Left lobe of liver (tissue), 2 donors: ENCODE measurements at regions not wholly inside any gene's neighbourhood (a gene's known extent, or its start where the extent isn't known, plus 50 kb on each side); places are given as distances from the start of the nearest gene placed in this dataset.
"Not testable (repeated sequence)": the region's sequence is repeated elsewhere in the genome, so short reads cannot be mapped to it uniquely, and the experiment has no call there.

Experiments used
- ATAC-seq: fragments of 200-7000 bp; cut with Tn5 transposase; one replicate; pipeline ENCODE4 v1.9.1; 2020; ENCODE audit warnings: mild to moderate bottlenecking, moderate library complexity
- DNase-seq: peaks from one replicate; pipeline ENCODE4 v3.0.0-alpha.2; 2020; ENCODE audit warnings: low spot score
- donor health status: DM: no; HTN: no; CAD: no; lungs with moderate emphysema.
- donor health status: DM: no; HTN: yes; CAD: no.

GRCh38 chrY:10958122-10958521 lies 1430.4 kb downstream of the TSPY10 start:
- DNase-seq, ATAC-seq: not testable (repeated sequence)

DNA sequence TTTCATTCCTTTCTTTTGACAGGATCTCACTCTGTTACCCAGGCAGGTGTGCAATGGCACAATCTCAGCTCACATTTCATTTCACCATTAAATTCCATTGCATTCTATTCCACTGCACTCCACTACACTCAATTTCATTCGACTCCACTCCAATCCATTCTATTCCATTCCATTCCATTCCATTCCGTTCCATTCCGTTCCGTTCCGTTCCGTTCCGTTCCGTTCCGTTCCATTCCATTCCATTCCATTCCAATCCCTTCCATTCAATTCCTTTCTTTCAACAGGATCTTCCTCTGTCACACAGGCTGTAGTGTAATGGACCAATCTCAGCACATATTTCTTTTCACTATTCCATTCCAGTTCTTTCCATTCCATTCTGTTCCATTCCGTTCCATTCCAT lies 1445.7 kb downstream of the TSPY10 start:
- DNase-seq (no peak), ATAC-seq (no peak)

- no peak for ATAC-seq
Observed at GRCh38 chrY:10986655-10987054, 1459.0 kb downstream of the TSPY10 start.

GRCh38 chrY:10987626-10988025 lies 1459.9 kb downstream of the TSPY10 start:
- DNase-seq (no peak), ATAC-seq (peak; percentile 26)

More at GRCh38 chrY:10986655-10987054, 1459.0 kb downstream of the TSPY10 start:
- DNase-seq, result no peak

DNA sequence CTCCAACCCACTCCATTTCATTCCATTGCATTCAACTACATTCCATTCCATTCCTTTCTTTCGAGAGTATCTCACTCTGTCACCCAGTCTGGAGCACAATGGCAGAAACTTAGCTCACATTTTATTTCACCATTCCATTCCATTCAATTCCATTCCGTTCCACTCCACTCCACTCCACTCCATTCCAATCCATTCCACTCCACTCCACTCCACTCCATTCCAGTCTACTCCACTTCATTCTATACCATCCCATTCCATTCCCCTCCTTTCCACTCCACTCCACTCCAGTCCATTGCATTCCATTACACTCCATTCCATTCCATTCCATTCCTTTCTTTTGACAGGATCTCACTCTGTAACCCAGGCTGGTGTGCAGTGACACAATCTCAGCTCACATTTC lies 1466.3 kb downstream of the TSPY10 start:
- ATAC-seq (no peak), DNase-seq (no peak)

- DNase-seq, result not testable (repeated sequence)
- ATAC-seq, result peak; percentile 49
Observed at GRCh38 chrY:10999715-11000114, 1472.0 kb downstream of the TSPY10 start.

DNA sequence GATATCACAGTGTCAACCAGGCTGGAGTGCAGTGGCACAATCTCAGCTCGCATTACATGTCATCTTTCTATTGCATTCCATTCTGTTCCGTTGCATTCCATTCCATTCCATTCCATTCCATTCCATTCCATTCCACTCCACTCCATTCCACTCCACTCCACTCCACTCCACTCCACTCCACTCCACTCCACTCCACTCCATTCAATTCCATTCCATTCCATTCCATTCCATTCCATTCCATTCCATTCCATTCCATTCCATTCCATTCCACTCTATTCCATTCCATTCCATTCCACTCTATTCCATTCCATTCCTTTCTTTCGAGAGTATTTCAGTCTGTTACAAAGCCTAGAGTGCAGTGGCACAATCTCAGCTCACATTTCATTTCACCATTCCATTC lies 1486.5 kb downstream of the TSPY10 start:
- not testable (repeated sequence) for DNase-seq, ATAC-seq

- no peak for ATAC-seq
- DNase-seq, result no peak
Observed at GRCh38 chrY:11022734-11023133, 1495.1 kb downstream of the TSPY10 start.

DNA sequence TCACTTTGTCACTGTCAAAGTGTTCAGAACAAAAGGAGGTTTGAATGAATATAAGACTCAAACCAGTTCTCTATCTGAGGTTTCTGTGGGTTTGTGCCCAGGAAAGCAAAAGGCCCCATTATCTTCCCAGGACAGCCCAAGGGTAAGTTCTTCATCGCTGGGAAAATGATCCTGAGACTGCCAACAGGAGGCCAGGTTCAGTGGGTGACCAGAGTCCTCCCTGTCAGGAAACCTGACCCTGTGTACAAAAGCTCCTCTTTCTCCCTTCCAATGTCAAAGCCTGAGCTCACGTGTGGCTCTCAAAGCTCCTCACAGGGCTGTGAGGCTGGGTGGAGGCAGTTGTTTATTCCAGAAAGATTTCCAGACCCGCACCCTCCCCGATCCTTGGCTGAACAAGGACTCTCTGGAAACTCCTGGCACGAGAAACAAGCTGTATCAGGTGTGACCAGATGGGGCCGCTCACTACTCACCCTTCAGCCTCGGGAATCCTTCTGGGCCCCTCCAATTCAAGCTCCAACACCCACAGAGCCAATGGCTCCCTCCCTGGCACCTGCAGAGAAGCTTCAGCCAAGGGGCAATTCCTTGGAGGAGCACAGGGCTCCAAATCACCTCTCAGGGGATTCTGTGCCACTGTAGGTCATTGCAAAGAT lies 1516.7 kb downstream of the TSPY10 start:
- ATAC-seq (peak; percentile 91), DNase-seq (peak; percentile 44)

- ATAC-seq (no peak), DNase-seq (no peak)
Observed at GRCh38 chrY:11063486-11063885, 1535.8 kb downstream of the TSPY10 start.

DNA sequence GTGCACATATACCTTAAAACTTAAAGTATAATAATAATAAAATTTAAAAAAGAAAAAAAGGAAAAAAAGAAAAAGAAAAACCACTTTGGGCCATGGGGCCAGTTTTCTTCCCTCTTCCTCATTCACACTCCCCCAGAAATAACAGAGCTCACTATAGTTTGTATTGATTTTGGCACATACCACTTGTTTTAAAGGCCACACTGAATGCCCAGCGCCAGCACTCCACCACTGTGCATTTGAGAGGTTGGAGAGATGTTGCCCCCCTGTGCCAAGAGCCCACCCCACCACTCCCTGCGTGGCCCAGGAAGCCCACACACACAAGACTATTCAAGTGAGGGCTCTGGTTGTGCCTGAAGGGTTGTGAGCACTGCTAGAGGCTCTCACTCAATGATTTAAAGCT lies 1536.3 kb downstream of the TSPY10 start:
- DNase-seq (no peak), ATAC-seq (peak; percentile 75)

DNA sequence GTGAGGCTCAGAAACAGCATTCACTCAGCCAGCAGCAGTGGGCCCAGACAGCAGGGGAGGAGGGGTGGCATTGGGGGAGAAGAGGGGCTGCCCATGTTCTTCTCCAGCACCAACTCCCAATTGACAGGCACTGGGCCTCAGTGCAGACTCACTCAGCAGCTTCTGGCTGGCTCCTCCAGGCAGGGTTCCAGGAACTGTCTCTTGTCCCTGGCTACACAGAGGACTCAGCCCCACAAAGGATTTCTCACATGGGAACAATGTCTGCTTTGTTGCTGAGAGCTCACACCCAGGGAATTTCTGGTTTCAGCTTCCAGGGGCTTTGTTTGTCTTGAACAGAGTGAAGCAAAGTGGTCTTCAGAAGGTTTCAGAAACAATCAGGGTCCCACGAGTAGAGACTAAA lies 1536.7 kb downstream of the TSPY10 start:
- ATAC-seq (peak; percentile 84), DNase-seq (peak; percentile 51)

DNA sequence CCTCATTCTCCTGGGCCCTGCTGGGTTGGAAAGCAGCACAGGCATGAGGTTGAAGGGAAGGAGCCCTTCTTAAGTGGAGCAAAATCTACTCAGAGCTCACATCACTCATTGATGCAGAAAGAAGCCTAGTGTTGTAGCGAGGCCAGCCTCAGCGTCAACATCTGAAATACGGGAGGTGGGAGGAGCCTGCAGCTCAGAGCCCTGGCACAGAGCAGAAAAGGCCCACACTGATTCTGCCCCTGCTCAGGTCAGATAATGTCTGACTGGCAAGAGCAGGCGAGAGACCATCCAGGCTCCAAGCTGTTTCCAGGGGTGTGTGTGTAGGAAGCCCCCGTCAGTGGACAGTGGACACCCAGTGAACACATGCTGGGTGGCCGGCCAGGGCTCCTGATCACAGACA lies 1541.6 kb downstream of the TSPY10 start:
- ATAC-seq, result peak; percentile 70
- DNase-seq, result peak; percentile 60

GRCh38 chrY:11070250-11071113 lies 1542.8 kb downstream of the TSPY10 start:
- DNase-seq (peak; percentile 69), ATAC-seq (peak; percentile 66)

- not testable (repeated sequence) for ATAC-seq
Observed at GRCh38 chrY:11085801-11086200, 1558.1 kb downstream of the TSPY10 start.

GRCh38 chrY:11097498-11097897 lies 1569.8 kb downstream of the TSPY10 start:
- ATAC-seq, DNase-seq: not testable (repeated sequence)

More at GRCh38 chrY:11085801-11086200, 1558.1 kb downstream of the TSPY10 start:
- DNase-seq, result not testable (repeated sequence)

DNA sequence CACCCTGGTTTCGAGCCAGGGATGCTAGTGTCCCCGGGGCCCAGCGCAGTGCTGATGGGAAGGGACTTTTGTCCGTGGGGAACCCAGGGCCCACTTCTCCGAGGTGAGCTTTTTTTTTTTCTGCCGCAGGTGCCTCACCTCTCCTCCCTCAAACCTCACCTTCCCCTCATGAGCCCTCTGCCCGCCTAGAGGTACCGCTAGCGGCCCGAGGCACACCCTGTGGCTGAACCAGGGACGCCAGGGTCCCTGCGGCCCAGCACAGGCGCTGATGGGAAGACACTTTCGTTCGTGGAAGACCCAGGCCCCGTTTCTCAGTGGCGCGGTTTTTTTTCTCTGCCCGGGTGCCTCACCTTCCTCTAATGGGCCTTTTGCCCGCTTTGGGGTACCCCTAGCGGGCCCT lies 1570.7 kb downstream of the TSPY10 start:
- not testable (repeated sequence) for DNase-seq, ATAC-seq

DNA sequence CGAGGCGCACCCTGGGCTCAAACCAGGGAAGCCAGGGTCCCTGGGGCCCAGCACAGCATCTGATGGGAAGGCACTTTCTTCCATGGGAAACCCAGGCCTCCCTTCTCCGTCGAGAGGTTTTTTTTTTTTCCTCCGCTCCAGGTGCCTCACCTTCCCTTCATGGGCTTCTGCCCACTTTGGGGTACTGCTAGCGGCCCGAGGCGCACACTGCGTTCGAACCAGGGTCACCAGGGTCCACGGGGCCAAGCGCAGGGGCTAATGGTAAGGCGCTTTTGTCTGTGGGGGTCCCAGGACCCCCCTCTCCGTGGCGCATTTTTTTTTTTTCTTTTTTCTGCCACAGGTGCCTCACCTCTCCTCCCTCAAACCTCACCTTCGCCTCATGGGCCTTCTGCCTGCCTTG lies 1571.3 kb downstream of the TSPY10 start:
- ATAC-seq, result no peak
- DNase-seq, result no peak

DNA sequence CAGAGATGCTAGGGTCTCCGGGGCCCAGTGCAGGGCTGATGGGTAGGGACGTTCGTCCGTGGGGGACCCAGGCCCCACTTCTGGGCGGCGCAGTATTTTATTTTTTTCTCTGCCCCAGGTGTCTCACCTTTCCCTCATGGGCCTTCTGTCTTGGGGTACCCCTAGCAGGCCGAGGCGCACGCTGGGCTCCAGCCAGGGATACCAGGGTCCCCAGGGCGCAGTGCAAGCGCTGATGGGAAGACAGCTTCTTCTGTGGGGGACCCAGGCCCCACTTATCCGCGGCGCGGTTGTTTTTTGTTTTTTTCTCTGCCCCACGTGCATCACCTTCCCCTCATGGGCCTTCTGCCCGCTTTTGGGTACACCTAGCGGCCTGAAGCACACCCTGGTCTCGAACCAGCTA lies 1572.8 kb downstream of the TSPY10 start:
- not testable (repeated sequence) for DNase-seq, ATAC-seq

DNA sequence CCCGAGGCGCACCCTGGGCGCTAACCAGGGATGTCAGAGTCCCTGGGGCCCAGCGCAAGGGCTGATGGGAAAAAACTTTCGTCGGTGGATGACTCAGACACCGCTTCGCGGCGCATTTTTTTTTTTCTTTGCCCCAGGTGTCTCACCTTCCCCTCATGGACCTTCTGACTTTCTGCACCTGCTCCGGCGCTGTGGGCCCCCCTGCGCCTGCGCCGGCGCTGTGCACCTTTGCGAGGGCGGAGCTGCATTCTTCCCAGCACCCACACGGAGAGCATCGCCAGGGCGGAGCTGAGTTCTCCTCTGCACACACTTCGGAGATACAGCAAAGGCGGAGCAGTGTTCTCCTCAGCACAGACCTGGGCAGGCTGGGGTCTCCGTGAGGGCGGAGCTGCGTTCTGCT lies 1575.3 kb downstream of the TSPY10 start:
- ATAC-seq, DNase-seq: not testable (repeated sequence)

GRCh38 chrY:11107127-11107918 lies 1579.6 kb downstream of the TSPY10 start:
- not testable (repeated sequence) for DNase-seq

More at GRCh38 chrY:11107127-11107918, 1579.6 kb downstream of the TSPY10 start:
- ATAC-seq, result not testable (repeated sequence)
